Stimulated activated CD8-positive, alpha-beta memory T cell treated with anti-CD3 and anti-CD28 coated beads, Interleukin-2, amount 100 ng/mL, for 1 hour (primary cell): ENCODE measurements at regions not wholly inside any gene's neighbourhood (a gene's known extent, or its start where the extent isn't known, plus 50 kb on each side); places are given as distances from the start of the nearest gene placed in this dataset.
"Not testable (repeated sequence)": the region's sequence is repeated elsewhere in the genome, so short reads cannot be mapped to it uniquely, and the experiment has no call there.

ENCODE experiments used
- DNase-seq, 2 donors: peaks; one replicate each; pipeline ENCODE4 v3.0.0-alpha.2; 2020; ENCODE audit warnings: low read depth in 2 of 2

DNA sequence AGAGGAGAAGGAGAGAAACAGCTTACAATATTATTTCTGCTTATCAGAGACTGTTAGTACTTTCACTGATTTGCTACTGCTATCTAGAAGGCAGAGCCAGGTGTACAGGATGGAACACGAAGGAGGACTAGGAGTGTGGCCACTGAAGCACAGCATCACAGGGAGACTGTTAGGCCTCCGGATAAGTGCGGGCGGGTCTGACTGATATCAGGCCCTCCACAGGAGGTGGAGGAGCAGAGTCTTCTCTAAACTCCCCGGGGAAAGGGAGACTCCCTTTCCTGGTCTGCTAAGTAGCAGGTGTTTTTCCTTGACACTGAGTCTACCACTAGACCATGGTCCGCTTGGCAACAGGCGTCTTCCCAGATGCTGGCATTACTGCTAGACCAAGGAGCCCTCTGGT lies 1065.2 kb downstream of the TMEM121 start:
- DNase-seq, result not testable (repeated sequence)

DNA sequence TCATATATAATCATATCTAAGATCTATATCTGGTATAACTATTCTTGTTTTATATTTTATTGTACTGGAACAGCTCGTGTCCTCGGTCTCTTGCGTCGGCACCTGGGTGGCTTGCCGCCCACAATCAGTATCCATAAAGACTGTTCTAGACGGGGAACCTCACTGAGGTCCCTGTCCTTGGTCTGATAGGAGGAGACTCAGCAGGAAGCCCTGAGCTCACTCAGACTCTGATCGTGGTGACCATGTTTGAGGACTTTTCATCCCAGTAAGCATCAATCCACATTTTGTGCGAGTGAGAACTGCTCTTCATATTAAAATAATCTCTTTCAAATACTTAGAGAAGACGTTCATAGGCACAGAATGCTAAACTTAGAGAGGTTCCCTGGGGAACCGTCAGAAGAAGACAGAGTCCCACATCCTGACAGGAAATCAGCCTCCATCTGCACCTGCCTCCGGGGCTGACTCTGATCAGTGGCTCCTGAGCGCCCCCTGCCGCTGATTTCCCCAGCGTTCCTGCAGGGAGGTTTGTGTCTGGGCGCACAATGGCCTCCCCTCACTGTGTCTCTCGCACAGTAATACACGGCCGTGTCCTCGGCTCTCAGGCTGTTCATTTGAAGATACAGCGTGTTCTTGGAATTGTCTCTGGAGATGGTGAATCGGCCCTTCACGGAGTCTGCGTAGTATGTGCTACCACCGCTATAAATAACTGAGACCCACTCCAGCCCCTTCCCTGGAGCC lies 1065.9 kb downstream of the TMEM121 start:
- DNase-seq, result peak; percentile 17 to 44

DNA sequence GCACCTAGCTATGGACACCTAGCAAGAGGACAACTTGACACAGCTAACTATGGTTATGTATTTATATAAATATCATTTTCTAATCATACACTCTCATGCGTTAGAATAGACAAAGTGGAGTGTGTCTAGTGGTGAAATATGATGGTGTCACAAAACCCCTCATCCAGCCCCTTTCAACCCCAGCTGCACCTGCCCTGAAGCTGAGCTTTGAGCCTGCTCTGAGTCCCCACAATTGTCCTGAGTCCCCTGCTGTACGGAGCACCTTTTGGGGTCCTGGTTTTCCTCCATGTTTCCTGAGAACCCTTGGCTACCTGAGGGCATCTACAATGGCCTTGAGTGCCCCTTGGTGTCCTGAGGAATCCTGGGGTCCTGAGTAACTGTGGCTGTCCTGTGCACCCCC lies 1072.8 kb downstream of the TMEM121 start:
- DNase-seq, result no peak

DNA sequence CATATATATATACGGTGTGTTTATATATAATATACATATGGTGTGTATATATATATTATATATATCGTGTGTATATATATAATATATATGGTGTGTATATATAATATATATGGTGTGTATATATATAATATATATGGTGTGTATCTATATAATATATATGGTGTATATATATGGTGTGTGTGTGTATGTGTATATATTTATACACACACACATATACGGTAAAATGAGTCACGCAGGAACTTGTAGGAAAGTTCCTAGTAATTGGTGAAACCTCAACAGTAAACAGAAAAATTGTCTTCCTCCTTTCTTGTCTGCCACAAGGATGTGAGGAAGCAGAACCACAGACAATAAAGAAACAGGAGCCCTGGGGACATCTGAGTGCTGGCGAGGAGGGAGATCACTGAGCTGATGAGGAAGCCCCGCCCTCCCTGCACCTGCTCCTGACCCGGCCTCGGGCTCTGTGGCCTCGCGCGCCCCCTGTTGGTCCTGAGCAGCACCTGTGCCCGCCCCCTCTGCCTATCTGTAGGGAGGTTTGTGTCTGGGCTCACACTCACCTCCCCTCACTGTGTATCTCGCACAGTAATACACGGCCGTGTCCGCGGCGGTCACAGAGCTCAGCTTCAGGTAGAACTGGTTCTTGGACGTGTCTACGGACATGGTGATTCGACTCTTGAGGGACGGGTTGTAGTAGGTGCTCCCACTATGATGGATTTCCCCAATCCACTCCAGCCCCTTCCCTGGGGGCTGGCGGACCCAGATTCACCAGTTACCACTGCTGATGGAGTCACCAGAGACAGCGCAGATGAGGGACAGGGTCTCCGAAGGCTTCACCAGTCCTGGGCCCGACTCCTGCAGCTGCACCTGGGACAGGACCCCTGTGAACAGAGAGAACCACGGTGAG lies 1079.4 kb downstream of the TMEM121 start:
- peak; percentile 58 to 60 for DNase-seq

DNA sequence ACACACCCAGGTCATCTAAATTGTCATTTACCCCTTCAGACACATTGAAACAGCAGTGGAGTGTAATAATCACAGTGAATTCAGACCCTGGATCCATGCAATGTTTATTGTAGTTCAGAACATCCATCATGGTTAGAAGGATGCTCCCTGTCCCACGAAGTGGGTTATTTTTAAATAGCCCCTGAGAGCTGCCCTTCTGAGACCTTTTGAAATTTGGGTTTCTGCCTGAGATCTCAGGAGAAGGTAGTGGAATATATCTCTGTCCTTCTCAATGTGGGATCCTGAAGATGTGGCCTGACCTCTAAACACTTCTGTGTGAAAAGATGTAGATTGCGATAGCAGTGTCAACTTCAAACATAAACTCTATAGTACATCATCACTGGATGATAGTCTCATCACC lies 1080.6 kb downstream of the TMEM121 start:
- no peak for DNase-seq

DNA sequence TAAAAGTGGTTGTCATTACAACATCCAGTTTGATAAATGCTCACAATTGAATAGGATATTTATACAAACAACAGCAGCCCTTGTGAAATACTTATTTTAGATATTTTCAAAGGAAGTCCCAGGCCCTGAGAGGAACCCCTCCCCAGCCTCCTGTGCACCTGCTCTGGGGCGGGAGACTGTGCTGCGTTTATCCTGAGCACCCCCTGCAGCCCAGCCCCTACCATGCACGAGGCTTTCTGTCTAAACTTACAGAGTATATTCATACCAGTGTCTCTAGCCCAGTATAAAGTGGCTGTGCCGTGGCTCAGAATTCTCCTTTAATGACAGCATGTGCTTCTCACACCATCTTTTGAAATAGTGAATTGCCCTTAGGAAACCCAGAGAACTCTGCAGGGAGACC lies 1084.3 kb downstream of the TMEM121 start:
- DNase-seq, result no peak

DNA sequence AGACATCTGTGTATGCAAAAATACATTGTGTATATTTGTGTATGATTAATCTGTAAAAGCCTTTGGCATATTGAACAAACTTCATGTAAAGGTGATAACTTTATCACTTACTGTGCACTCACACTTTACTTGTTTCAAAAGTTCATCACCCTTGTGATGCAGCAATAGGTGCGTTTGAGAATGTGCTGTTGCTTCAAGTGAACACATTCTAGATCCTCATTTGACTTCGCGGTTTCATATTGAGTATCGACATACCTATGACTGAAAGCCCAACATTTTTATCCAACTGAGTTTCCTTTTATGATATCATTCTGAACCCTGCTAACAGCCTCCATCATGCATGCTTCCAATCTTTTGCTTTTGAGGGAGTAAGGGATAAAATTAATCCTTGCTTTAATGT lies 1086.9 kb downstream of the TMEM121 start:
- DNase-seq, result no peak

DNA sequence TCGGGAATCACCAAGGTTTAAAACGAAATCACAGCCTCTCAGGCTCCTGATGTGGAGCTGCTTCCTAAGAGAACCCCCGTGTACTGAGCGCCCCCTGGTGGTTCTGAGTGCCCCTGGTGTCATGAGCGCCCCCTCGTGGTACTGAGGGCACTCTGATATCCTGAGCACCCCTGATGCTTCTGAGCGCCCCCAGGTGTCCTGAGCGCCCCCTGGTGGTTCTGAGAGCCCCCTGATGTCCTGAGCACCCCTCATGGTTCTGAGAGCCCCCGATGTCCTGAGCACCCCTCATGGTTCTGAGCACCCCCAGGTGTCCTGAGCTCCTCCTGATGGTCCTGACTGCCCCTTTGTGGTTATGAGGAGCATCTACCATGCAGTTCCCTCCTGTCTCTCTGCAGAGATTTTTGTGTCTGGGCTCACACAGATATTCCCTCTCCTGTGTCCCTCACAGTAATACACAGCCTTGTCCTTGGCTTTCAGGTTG lies 1092.1 kb downstream of the TMEM121 start:
- peak; percentile 48 to 50 for DNase-seq

DNA sequence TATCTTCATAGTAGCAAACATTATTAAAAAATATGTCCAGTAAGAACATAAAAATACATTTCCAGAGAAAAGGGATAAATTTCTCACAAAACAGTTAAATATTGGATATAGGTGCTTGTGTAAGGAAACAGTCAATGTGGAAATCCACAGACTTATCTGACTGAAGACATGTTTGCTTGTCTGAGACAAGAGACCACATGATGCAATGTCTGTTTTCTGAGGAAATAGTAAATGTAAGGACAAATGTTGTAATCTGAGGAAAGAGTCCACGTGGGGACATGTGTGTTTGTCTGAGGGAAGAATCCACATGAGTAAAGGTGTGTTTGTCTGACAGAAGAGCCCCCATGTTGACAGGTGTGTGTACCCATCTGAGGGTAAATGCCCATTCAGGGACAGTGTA lies 1093.2 kb downstream of the TMEM121 start:
- no peak for DNase-seq

DNA sequence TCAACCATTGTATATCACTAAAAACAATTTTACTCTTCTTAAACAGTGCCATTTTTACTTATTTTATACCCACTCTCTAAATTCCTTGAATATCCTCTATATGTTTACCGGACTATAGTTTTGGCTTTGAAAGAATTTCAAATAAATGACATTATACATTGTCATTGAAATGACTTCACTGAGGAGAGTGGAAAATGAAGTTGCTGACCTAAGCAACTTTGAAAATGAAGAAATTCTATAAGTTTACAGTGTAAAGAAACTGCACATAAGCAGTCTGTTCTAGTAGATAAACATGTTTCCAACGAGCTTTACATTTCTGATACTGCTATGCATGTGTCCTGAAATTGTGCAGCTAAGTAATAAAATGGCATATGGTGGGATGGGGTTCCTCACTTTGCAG lies 1094.0 kb downstream of the TMEM121 start:
- no peak for DNase-seq

DNA sequence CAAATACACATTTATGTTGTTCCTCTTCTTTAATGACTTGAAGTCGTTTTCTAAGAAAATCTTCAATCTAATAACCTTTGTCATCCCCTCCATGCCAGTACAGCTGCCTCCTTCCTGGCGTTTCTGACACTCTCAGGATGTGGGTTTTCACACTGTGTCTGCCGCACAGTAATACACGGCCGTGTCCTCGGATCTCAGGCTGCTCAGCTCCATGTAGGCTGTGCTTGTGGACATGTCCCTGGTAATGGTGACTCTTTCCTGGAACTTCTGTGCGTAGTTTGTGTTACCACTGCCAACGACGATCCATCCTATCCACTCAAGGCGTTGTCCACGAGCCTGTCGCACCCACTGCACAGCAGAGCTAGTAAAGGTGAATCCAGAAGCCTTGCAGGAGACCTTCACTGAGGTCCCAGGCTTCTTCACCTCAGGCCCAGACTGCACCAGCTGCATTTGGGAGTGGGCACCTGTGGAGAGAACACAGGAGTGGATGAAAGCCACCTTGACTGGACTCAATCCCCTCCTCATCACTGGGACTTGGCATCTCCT lies 1095.9 kb downstream of the TMEM121 start:
- peak in 1 of 2 donors; percentile 9 for DNase-seq

DNA sequence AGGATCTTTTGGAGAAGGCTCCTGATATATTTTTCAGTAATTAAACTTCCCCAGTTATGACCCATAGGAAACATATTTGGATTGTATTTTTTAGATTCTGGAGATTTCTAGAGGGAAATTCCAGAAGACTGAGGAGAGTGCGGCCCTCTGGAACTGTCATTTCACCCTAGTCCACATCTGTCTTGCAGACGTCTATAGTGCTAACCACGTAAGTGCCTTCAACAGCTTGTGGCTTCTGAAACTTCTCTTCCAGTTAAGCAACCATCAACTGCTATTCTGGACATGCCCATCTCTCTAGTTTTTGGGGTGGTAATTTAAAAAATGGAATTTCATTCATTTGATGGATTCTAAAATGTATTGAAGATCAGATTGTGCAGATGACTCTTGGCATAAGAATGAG lies 1098.8 kb downstream of the TMEM121 start:
- DNase-seq, result no peak

DNA sequence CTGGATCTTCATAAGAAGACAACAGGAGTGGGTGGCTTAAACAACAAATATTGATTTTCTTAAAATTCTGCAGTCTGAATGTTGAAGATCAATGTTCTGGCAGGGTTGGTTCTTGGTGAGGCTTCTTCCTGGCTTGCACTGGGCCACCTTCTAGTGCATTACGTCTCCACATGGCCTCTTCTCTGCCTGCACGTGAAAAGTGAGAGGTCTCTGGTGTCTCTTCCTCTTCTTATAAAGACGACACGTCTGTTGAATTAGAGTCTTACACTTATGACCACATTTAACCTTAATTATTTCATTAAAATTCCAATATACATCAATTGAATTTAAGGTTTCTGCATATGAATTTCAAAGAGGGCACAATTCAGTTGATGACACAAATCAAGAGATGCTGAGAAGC lies 1100.1 kb downstream of the TMEM121 start:
- DNase-seq, result not testable (repeated sequence)

DNA sequence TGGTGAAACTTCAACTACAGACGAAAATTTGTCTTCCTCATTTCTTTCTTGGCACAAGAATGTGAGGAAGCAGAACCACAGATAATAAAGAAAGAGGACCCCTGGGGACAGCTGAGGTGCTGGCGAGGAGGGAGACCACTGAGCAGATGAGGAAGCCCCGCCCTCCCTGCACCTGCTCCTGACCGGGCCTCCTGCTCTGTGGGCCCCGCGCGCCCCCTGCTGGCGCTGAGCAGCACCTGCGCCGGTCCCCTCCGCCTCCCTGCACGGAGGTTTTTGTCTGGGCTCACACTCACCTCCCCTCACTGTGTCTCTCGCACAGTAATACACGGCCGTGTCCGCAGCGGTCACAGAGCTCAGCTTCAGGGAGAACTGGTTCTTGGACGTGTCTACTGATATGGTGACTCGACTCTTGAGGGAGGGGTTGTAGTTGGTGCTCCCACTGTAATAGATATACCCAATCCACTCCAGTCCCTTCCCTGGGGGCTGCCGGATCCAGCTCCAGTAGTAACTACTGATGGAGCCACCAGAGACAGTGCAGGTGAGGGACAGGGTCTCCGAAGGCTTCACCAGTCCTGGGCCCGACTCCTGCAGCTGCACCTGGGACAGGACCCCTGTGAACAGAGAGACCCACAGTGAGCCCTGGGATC lies 1100.7 kb downstream of the TMEM121 start:
- peak; percentile 35 to 60 for DNase-seq

DNA sequence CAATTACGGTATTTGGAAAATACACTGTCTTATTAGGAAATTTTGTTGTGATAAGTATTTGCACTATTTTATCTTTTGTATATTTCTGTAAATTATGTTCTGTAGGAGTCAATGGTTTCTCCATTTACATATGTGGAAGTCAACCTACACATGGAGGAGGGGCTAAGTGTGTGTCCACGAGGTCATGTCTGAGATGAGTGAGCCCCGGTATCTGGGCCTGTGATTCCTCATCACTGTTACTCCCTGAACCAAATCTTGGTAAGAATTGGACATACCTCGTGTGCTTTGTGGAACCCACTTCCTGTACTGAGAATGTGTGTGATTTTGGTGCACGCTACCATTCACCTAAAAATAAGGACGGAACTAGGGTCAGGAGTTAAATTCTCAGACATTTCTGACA lies 1105.5 kb downstream of the TMEM121 start:
- DNase-seq, result no peak

DNA sequence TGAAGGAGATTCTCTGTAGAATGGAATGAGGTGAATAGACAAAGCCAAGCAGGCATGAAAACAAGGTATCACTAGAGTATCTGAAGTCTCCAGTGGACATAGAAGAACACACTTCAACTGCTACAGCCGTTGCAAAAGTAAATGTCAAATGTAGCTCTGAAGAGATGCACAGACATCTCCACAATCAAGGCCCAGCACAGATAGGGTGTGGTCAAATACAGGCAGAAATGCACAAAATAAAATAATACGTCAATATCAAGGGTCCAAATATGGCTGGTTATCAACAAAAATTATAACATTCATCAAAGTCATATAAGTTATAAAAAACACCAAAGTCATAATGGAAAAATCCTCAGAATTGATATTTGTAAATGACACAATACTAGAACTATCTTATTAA lies 1107.3 kb downstream of the TMEM121 start:
- DNase-seq, result no peak

DNA sequence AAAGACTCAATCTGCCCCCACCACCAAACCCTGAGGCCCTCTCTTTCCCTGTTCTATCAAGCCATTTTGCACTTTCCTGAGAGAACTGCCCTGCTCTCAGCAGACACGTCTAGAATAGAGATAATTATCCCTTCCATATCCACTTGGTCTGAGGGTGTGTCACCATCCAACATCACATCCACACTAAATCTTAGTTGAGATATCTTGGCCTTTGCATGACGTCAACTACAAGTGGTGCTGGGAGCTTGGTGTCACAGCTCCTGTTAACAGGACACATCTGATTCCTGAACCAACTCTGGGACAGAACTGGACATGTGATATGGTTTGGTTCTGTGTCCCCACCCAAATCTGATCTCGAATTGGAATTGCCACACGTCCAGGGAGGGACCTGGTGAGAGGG lies 1109.2 kb downstream of the TMEM121 start:
- DNase-seq, result no peak

DNA sequence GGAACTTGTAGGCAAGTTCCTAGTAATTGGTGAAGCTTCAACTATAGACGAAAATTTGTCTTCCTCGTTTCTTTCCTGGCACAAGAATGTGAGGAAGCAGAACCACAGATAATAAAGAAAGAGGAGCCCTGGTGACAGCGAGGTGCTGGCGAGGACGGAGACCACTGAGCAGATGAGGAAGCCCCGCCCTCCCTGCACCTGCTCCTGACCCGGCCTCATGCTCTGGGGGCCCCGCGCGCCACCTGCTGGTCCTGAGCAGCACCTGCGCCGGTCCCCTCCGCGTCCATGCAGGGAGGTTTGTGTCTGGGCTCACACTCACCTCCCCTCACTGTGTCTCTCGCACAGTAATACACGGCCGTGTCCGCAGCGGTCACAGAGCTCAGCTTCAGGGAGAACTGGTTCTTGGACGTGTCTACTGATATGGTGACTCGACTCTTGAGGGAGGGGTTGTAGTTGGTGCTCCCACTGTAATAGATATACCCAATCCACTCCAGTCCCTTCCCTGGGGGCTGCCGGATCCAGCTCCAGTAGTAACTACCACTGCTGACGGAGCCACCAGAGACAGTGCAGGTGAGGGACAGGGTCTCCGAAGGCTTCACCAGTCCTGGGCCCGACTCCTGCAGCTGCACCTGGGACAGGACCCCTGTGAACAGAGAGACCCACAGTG lies 1112.5 kb downstream of the TMEM121 start:
- not testable (repeated sequence) for DNase-seq

DNA sequence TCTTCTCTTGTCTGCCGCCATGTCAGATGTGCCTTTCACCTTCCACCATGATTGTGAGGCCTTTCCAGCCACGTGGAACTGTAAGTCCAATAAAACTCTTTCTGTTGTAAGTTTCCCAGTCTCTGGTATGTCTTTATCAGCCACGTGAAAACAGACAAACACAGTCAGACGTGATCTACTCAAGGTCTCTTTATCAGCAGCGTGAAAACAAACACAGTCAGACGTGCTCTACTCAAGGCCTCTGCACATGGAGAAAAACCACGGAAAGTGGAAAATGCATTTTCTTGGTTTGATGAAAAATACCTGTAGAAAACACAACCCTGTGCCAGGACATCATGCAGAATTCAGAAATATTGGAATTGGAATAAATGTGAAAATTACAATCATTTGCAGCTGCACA lies 1115.7 kb downstream of the TMEM121 start:
- DNase-seq, result no peak

DNA sequence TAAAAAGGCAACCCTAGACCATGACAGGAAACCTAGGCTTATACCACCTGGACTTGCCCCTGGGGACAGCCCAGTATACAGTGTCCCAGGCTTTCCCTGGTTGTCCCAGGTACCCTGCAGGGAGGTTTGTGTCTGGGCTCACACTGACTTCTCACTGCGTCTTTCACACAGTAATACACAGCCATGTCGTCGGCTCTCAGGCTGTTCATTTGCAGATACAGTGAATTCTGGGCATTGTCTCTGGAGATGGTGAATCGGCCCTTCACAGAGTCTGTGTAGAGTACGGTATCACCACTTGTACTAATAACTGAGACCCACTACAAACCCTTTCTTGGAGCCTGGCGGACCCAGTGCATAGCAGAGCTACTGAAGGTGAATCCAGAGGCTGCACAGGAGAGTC lies 1116.6 kb downstream of the TMEM121 start:
- DNase-seq, result not testable (repeated sequence)

DNA sequence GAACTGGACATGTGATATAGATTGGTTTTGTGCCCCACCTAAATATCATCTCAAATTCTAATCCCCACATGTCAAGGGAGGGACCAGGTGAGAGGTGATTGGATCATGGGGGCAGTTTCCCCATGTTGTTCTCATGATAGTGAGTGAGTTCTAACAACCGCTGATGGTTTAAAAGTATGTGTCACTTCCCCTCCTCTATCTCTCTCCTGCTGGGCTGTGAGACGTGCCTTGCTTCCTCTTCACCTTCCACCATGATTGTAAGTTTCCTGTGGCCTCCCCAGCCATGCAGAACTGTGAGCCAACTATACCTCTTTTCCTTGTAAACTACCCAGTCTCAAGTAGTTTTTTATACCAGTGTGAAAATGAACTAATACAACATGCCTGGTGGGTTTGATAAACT lies 1122.5 kb downstream of the TMEM121 start:
- not testable (repeated sequence) for DNase-seq

DNA sequence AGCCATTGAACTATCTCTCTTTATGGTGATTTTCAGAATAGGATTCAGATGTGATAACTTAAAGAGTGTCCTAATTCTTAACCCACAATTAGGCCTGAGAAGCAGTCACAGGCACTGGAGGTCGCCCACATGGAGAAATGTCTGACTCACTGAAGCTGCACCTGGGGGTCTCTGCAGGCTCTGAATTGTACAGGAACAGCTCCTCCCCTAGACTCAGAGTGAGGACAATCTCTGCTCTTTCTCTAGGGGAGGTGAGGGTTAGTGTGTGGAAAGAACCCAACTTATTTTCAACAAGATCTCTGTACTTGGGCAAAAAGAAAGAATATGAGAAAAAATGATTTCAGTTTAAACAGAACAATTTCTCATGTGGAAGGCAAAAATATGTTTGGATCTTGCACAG lies 1124.6 kb downstream of the TMEM121 start:
- no peak for DNase-seq
